ENCODE measurements at regions not wholly inside any gene's neighbourhood (a gene's known extent, or its start where the extent isn't known, plus 50 kb on each side); places are given as distances from the start of the nearest gene placed in this dataset.

DNA sequence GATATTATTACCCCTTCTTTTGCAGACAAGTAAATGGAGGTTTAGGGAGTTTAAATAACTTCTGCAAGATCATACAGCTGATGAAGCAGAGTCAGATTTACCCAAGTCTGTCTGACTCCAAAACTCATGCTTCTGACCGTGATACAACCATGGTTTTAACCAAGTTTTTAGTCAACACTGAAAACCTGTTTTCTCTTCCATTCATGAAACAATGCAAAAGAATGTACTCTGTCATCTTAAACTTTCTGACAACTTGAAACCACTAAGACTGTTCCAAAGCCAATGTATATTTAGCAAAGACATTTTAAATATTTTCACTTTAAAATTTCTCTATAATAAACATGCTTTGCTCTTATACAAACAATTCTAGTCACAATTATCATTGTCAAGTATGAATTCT is 77.0 kb upstream of the RBMS3 start:
- TF ChIP-seq, protein P1, sequence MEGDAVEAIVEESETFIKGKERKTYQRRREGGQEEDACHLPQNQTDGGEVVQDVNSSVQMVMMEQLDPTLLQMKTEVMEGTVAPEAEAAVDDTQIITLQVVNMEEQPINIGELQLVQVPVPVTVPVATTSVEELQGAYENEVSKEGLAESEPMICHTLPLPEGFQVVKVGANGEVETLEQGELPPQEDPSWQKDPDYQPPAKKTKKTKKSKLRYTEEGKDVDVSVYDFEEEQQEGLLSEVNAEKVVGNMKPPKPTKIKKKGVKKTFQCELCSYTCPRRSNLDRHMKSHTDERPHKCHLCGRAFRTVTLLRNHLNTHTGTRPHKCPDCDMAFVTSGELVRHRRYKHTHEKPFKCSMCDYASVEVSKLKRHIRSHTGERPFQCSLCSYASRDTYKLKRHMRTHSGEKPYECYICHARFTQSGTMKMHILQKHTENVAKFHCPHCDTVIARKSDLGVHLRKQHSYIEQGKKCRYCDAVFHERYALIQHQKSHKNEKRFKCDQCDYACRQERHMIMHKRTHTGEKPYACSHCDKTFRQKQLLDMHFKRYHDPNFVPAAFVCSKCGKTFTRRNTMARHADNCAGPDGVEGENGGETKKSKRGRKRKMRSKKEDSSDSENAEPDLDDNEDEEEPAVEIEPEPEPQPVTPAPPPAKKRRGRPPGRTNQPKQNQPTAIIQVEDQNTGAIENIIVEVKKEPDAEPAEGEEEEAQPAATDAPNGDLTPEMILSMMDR (IDR thresholded peaks at IDR 0.05; ENCODE audit: low read length), result no peak
- no peak for TF ChIP-seq EZH2 (optimal IDR thresholded peaks at IDR 0.05; ENCODE audit: low read depth, low read length)

Data from MM.1S (cell line).